ENCODE measurements at regions not wholly inside any gene's neighbourhood (a gene's known extent, or its start where the extent isn't known, plus 50 kb on each side); places are given as distances from the start of the nearest gene placed in this dataset.
"Not testable (repeated sequence)": the region's sequence is repeated elsewhere in the genome, so short reads cannot be mapped to it uniquely, and the experiment has no call there.

- TF ChIP-seq, protein P1, sequence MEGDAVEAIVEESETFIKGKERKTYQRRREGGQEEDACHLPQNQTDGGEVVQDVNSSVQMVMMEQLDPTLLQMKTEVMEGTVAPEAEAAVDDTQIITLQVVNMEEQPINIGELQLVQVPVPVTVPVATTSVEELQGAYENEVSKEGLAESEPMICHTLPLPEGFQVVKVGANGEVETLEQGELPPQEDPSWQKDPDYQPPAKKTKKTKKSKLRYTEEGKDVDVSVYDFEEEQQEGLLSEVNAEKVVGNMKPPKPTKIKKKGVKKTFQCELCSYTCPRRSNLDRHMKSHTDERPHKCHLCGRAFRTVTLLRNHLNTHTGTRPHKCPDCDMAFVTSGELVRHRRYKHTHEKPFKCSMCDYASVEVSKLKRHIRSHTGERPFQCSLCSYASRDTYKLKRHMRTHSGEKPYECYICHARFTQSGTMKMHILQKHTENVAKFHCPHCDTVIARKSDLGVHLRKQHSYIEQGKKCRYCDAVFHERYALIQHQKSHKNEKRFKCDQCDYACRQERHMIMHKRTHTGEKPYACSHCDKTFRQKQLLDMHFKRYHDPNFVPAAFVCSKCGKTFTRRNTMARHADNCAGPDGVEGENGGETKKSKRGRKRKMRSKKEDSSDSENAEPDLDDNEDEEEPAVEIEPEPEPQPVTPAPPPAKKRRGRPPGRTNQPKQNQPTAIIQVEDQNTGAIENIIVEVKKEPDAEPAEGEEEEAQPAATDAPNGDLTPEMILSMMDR (IDR thresholded peaks at IDR 0.05 in 2 of 3, conservative IDR thresholded peaks at IDR 0.05 in 1 of 3; ENCODE audit: borderline replicate concordance in 1 of 3, insufficient read depth in 1 of 3, low read depth in 2 of 3, low read length in 2 of 3), result not testable (repeated sequence)
- TF ChIP-seq POLR2A (IDR thresholded peaks at IDR 0.05; ENCODE audit: borderline replicate concordance, extremely low read depth, insufficient read depth, insufficient read length); EZH2phosphoT487 (IDR thresholded peaks at IDR 0.05; ENCODE audit: borderline replicate concordance); EGR1 (IDR thresholded peaks at IDR 0.05; ENCODE audit: low read depth); POLR2AphosphoS5 (IDR thresholded peaks at IDR 0.05; ENCODE audit: low read depth, low read length); ZNF274 (IDR thresholded peaks at IDR 0.05; ENCODE audit: low read depth, low read length); EZH2 (IDR thresholded peaks at IDR 0.05); CBX3 (IDR thresholded peaks at IDR 0.05; ENCODE audit: low read depth); SIN3A (IDR thresholded peaks at IDR 0.05; ENCODE audit: low read depth): not testable (repeated sequence)
- TF ChIP-seq, protein P2, sequence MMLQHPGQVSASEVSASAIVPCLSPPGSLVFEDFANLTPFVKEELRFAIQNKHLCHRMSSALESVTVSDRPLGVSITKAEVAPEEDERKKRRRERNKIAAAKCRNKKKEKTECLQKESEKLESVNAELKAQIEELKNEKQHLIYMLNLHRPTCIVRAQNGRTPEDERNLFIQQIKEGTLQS (IDR thresholded peaks at IDR 0.05), result not testable (repeated sequence)
- TF ChIP-seq, protein P3, sequence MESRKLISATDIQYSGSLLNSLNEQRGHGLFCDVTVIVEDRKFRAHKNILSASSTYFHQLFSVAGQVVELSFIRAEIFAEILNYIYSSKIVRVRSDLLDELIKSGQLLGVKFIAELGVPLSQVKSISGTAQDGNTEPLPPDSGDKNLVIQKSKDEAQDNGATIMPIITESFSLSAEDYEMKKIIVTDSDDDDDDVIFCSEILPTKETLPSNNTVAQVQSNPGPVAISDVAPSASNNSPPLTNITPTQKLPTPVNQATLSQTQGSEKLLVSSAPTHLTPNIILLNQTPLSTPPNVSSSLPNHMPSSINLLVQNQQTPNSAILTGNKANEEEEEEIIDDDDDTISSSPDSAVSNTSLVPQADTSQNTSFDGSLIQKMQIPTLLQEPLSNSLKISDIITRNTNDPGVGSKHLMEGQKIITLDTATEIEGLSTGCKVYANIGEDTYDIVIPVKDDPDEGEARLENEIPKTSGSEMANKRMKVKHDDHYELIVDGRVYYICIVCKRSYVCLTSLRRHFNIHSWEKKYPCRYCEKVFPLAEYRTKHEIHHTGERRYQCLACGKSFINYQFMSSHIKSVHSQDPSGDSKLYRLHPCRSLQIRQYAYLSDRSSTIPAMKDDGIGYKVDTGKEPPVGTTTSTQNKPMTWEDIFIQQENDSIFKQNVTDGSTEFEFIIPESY (IDR thresholded peaks at IDR 0.05; ENCODE audit: extremely low read depth, insufficient replicate concordance, low read length), result not testable (repeated sequence)
- TF ChIP-seq, protein P4, sequence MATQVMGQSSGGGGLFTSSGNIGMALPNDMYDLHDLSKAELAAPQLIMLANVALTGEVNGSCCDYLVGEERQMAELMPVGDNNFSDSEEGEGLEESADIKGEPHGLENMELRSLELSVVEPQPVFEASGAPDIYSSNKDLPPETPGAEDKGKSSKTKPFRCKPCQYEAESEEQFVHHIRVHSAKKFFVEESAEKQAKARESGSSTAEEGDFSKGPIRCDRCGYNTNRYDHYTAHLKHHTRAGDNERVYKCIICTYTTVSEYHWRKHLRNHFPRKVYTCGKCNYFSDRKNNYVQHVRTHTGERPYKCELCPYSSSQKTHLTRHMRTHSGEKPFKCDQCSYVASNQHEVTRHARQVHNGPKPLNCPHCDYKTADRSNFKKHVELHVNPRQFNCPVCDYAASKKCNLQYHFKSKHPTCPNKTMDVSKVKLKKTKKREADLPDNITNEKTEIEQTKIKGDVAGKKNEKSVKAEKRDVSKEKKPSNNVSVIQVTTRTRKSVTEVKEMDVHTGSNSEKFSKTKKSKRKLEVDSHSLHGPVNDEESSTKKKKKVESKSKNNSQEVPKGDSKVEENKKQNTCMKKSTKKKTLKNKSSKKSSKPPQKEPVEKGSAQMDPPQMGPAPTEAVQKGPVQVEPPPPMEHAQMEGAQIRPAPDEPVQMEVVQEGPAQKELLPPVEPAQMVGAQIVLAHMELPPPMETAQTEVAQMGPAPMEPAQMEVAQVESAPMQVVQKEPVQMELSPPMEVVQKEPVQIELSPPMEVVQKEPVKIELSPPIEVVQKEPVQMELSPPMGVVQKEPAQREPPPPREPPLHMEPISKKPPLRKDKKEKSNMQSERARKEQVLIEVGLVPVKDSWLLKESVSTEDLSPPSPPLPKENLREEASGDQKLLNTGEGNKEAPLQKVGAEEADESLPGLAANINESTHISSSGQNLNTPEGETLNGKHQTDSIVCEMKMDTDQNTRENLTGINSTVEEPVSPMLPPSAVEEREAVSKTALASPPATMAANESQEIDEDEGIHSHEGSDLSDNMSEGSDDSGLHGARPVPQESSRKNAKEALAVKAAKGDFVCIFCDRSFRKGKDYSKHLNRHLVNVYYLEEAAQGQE (IDR thresholded peaks at IDR 0.05; ENCODE audit: low read depth), result not testable (repeated sequence)
These were observed 281.9 kb downstream of the GOLGA6L6 start for GRCh38 chr15:20259559-20260190.

Data from HCT116 (cell line).